GM12878 (cell line): ENCODE measurements at regions not wholly inside any gene's neighbourhood (a gene's known extent, or its start where the extent isn't known, plus 50 kb on each side); places are given as distances from the start of the nearest gene placed in this dataset.

Experiments used
- POLR2A ChIP-seq: IDR thresholded peaks from 2 replicates; pipeline ENCODE4 v1.6.1; 2011; ENCODE audit warnings: low read depth, mild to moderate bottlenecking, low read length
- TF ChIP-seq, protein P1 (sequence below), 3 experiments: IDR thresholded peaks in 2 of 3; conservative IDR thresholded peaks in 1 of 3; 2 replicates each; pipeline ENCODE4 v1.5.1; 2011; ENCODE audit warnings: low read depth in 3 of 3, low read length in 3 of 3, mild to moderate bottlenecking in 3 of 3, control low read depth in 2 of 3, moderate library complexity in 2 of 3, inconsistent platforms in 1 of 3, mixed read lengths in 1 of 3; ENCODE audit not compliant: control insufficient read depth in 2 of 3, insufficient read depth in 1 of 3; ENCODE audit errors: extremely low read depth in 1 of 3

GRCh38 chr2:7685342-7686015 is 768.3 kb downstream of the RNF144A start:
- TF ChIP-seq, protein P1, sequence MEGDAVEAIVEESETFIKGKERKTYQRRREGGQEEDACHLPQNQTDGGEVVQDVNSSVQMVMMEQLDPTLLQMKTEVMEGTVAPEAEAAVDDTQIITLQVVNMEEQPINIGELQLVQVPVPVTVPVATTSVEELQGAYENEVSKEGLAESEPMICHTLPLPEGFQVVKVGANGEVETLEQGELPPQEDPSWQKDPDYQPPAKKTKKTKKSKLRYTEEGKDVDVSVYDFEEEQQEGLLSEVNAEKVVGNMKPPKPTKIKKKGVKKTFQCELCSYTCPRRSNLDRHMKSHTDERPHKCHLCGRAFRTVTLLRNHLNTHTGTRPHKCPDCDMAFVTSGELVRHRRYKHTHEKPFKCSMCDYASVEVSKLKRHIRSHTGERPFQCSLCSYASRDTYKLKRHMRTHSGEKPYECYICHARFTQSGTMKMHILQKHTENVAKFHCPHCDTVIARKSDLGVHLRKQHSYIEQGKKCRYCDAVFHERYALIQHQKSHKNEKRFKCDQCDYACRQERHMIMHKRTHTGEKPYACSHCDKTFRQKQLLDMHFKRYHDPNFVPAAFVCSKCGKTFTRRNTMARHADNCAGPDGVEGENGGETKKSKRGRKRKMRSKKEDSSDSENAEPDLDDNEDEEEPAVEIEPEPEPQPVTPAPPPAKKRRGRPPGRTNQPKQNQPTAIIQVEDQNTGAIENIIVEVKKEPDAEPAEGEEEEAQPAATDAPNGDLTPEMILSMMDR (IDR thresholded peaks at IDR 0.05 in 2 of 3, conservative IDR thresholded peaks at IDR 0.05 in 1 of 3; ENCODE audit: control insufficient read depth in 2 of 3, extremely low read depth in 1 of 3, insufficient read depth in 1 of 3, low read depth in 3 of 3, low read length in 3 of 3) = no peak
- no peak for TF ChIP-seq POLR2A
